Hepatocyte (in vitro differentiated cells): ENCODE measurements at regions not wholly inside any gene's neighbourhood (a gene's known extent, or its start where the extent isn't known, plus 50 kb on each side); places are given as distances from the start of the nearest gene placed in this dataset.

Experiments
- CTCF ChIP-seq: fragments of 200-600 bp; sonication (generic); IDR thresholded peaks from 2 replicates; pipeline ENCODE4 v1.5.1; 2016; ENCODE audit warnings: antibody characterized with exemption, mild to moderate bottlenecking; ENCODE audit not compliant: poor library complexity
- EZH2 ChIP-seq: fragments of 200-600 bp; sonication (generic); IDR thresholded peaks from 2 replicates; pipeline ENCODE4 v1.6.1; 2016; ENCODE audit warnings: antibody characterized with exemption, mild to moderate bottlenecking, borderline replicate concordance

GRCh38 chr2:59575191-59575590 is 978.3 kb downstream of the BCL11A start:
- no peak for TF ChIP-seq CTCF
- no peak for TF ChIP-seq EZH2
